Stimulated activated CD8-positive, alpha-beta memory T cell treated with anti-CD3 and anti-CD28 coated beads, Interleukin-15, amount 100 ng/mL, for 1 hour (primary cell): ENCODE measurements at regions not wholly inside any gene's neighbourhood (a gene's known extent, or its start where the extent isn't known, plus 50 kb on each side); places are given as distances from the start of the nearest gene placed in this dataset.
"Not testable (repeated sequence)": the region's sequence is repeated elsewhere in the genome, so short reads cannot be mapped to it uniquely, and the experiment has no call there.

Source experiments
- DNase-seq: peaks from one replicate; pipeline ENCODE4 v3.0.0-alpha.2; 2020; ENCODE audit warnings: low read depth

GRCh38 chr10:25076506-25077177 is 60.2 kb downstream of the THNSL1 start:
- no peak for DNase-seq

DNA sequence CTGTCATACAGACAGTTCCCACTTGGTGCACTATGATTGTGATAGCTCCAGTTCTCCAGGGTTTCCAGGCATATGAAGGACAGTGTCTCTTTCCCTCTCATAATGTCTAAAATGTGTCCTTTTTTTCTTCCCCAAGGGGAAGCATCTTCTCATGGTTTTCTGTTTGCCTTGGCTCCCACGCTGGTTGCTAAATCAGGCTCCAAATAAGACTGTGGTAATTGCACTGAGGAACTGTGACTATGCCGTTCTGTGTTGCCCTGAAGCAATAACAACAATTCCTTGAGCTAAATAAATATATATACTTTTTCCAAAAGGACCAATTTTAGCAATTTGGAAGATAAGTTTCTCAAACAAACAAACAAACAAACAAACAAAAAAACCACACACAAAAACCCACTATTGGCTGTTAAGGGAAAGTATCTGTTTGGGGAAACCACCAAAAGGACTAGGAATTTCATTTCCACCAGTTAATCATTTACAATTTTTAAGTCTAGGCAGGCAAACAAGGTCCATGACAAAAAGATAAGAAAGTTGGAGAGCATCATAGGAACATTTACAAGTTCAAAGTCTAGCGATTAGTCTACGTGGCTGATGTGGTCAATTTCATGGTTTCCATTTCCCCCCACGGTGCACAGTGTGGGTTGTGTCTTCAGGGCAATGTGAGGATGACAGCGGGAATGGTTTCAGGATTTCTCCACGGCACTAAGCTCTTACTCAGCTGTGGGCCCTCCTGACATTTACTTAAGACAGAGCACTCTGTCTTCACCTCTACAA is 62.4 kb downstream of the THNSL1 start:
- DNase-seq: no peak

DNA sequence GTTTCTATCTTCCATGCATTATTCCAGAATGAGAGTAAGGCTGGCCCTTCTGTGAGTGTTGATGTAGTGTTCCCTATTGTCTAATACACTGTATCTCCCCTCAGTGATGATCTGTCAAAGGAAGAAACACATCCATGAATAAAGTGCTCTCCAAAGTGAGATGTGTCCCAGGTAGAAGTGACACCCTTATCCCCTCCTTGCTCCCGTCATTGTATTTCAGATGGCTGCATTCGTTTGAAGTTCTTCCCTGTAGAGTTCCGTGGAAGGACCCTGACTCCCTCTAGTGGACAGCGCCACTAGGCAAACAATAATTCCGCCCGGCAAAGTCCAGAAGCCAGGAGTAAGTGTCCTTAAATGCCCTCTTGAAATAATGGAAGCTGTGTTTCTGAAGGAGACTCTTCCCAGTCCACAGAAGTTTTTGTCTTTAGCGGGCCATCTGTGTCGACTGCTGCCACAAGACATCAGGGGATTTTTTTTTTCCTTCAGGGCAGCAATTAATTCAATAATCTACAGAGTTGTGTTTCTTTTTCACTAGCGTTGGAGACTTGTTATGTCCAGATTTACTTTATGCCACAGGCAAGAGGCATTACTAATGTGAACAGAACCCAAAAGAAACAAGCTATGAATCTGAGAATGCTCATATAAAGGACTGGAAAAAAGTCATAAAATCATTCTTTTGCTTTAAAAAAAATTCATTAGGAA is 64.6 kb downstream of the THNSL1 start:
- peak; percentile 31 for DNase-seq

DNA sequence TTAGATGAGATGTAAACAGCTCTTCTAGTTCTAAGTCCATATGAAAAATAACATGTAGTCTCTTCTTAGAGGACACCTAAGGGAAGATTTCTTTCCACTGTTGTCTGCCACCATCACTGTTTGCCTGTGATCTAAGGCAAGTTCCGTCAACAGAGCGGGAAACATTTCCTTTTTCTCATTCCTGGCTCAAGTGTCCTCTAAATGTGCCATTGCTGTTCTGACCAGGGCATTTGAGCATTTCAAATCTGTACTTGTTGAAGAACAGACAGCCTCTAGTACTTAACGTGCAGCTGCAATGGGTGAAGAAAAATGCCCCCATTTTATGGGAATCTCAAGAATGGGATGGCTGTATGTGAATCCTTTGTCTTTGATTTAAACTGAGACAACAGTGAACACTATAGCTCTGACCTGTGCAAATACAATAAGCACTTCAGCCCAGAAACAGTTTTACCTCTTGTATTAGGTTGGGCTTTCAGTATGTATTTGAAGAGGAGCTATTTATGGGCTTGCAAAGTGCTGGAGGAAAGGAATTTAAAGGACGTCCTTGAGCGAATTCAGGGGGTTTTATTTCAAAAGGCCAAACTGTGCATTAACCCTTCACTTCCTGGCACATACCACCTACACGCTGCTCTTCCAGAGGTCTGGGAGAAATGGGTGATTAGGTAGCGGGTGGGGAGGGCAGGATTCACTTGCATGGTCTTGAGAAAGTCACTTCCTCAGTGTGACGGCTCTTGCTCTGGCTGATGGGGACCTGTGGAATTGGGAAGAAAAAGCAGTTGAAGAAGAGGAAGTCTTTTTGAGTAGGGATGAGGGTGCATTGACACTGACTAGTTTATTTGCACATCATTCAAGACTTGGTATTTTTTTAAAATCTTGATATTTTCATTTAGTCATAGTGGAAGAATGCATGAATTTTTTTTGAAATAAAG is 66.1 kb downstream of the THNSL1 start:
- no peak for DNase-seq

DNA sequence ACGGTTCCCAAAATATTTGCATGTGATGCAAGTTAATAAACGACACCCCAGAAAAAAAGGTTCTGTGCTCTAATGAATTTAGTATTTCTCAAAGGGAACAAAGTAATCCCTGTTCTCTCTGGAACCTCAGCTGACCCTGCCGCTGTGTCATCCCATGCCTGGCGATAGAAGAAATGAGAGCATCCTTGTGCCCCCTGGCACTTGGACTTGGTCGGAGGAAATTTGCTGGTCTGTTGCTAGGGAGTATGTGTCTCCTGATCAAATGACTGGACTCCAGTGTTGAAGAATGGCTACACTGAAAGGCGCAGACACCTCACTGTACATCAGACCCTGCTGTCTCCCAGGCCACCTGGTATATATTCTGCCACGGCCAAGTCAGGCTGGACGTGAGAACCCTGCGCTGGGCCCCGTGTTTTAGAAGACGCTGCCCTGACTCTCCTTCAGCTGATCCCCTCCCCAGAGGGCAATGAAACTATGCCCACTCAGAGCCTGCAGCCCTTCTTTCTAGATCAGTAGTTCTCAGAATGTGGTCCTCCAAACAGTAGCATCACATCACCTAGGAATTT is 67.2 kb downstream of the THNSL1 start:
- DNase-seq: no peak

- no peak for DNase-seq
These were observed 68.0 kb downstream of the THNSL1 start for GRCh38 chr10:25084447-25084846.

DNA sequence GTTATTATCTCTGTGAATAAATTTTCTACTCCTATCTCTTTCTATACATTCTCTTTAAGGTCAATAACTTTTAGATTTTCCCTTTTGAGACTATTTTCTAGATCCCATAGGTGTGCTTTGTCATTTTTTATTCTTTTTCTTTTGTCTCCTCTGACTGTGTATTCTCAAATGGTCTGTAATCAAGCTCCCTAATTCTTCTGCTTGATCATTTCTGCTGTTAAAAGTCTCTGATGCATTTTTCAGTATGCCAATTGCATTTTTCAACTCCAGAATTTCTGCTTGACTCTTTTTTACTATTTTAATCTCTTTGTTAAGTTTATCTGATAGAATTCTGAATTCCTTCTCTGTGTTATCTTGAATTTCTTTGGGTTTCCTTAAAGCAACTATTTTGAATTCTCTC is 78.2 kb downstream of the THNSL1 start:
- no peak for DNase-seq

DNA sequence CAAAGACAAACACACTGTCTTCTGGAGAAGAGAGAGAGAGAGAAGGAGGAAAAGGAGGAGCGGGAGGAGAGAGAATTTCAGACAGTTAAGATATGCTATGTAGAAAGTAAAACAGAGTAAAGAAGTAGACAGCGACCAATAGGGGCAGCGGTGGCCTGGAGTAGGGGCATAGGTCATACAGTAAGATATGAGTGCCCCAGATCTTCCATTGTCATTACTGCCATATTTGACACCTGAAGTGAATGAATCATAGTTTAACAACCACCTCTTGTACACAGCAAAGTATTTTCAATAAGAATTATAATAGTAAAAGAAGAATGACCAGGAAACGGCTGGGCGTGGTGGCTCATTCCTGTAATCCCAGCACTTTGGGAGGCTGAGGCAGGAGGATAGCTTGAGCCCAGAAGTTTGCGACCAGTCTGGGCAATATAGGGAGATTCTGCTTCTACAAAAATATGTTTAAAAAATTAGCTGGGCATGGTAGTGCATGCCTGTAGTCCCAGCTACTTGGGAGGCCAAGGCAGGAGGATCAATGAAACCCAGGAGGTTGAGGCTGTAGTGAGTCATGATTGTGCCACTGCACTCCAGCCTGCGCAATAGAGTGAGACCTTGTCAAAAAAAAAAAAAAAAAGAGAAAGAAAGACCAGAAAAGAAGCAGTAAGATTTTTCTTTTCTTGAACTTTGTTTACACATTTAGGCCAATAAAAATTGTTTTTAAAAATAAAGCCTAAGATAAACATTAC is 77.0 kb upstream of the GPR158 start:
- DNase-seq: no peak

- no peak for DNase-seq
These were observed 74.7 kb upstream of the GPR158 start for GRCh38 chr10:25100141-25100540.

GRCh38 chr10:25101461-25102146 is 73.2 kb upstream of the GPR158 start:
- no peak for DNase-seq

GRCh38 chr10:25102147-25102822 is 72.5 kb upstream of the GPR158 start:
- no peak for DNase-seq

GRCh38 chr10:25103703-25104102 is 71.1 kb upstream of the GPR158 start:
- DNase-seq: no peak

- DNase-seq: no peak
These were observed 70.4 kb upstream of the GPR158 start for GRCh38 chr10:25104441-25104840.

GRCh38 chr10:25105262-25105661 is 69.5 kb upstream of the GPR158 start:
- DNase-seq: no peak

DNA sequence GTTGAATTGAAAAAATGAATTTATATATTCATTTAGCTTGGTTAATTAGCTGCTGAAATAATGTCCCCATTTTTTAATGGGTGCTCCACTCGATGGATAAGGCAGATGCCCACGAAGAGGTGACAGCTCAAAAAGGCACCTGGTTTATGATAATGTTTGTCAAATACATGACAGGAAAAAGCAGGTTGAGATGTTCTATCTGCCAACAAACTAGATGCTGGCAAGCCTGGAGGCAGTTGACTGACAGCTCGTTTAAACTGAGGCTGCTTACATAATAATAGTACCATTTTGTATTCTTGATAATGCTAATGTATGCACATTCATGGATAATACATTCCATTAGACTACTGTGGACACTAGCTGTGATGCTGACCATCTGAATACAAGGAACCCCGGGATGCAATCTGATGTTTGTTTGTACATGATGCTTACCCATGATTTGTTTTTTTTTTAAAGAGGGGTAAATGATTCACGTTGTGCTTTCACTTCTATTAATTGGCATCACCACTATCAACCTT is 69.0 kb upstream of the GPR158 start:
- no peak for DNase-seq

GRCh38 chr10:25107756-25108155 is 67.0 kb upstream of the GPR158 start:
- DNase-seq: no peak

DNA sequence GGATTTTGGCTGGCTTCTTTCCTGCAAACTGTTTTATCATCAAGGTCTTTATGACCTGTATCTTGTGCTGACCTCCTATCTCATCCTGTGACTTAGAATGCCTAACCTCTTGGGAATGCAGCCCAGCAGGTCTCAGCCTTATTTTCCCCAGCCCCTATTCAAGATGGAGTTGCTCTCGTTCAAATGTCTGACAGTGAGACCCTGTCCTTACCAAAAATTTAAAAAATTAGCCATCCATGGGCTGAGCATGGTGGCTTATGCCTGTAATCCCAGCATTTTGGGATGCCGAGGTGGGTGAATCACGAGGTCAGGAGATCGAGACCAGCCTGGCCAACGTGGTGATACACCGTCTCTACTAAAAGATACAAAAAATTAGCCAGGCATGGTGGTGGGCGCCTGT is 64.9 kb upstream of the GPR158 start:
- DNase-seq: not testable (repeated sequence)

DNA sequence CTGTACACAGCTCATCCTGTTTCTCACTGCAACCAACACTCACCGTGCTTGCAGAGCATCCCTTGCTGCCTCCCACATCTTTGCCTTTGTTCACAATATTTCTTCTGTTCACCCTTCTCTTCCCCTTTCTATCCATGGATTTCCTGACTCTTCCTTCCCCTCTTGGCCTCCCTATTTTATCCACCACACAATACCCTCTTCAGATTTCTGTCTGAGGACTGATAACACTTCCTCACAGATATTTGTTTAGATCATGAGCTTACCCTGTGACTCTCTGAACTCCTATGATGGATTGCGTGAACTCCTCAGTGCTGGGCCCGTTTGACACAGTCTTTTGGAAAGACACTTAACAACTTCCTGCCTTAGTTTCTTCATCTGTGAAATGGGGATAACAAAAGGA is 62.8 kb upstream of the GPR158 start:
- DNase-seq: no peak

- no peak for DNase-seq
These were observed 61.4 kb upstream of the GPR158 start for GRCh38 chr10:25113191-25114035.
